Skeletal muscle tissue (tissue), 3 donors: ENCODE measurements at regions not wholly inside any gene's neighbourhood (a gene's known extent, or its start where the extent isn't known, plus 50 kb on each side); places are given as distances from the start of the nearest gene placed in this dataset.

Source experiments
- H3K27ac ChIP-seq: one replicate; pipeline ENCODE4 v1.7.0; 2013; ENCODE audit warnings: mild to moderate bottlenecking, low read depth, low read length, inconsistent platforms
- H3K27me3 ChIP-seq, 3 donors: one replicate each; pipeline ENCODE4 v1.7.0; 2013; ENCODE audit warnings: low read length in 3 of 3; ENCODE audit not compliant: control insufficient read depth in 3 of 3, insufficient read depth in 3 of 3
- H3K36me3 ChIP-seq, 3 donors: one replicate each; pipeline ENCODE4 v1.7.0; 2013; ENCODE audit warnings: low read length in 3 of 3; ENCODE audit not compliant: control insufficient read depth in 3 of 3, insufficient read depth in 3 of 3
- H3K4me1 ChIP-seq, 3 donors: one replicate each; pipeline ENCODE4 v1.7.0; 2013; ENCODE audit warnings: low read length in 3 of 3, mild to moderate bottlenecking in 3 of 3; ENCODE audit not compliant: control insufficient read depth in 3 of 3, insufficient read depth in 3 of 3
- H3K4me3 ChIP-seq, 3 donors: one replicate each; pipeline ENCODE4 v1.7.0; 2013; ENCODE audit warnings: low read length in 3 of 3
- H3K9ac ChIP-seq, 3 donors: one replicate each; pipeline ENCODE4 v1.7.0; 2013; ENCODE audit warnings: low read length in 3 of 3, mild to moderate bottlenecking in 3 of 3, moderate library complexity in 2 of 3, low read depth in 1 of 3
- H3K9me3 ChIP-seq, 3 donors: one replicate each; pipeline ENCODE4 v1.7.0; 2013; ENCODE audit warnings: low read length in 3 of 3; ENCODE audit not compliant: control insufficient read depth in 3 of 3
- donor health status: Osteomylitis.

GRCh38 chr21:17044696-17045095 lies 468.1 kb upstream of the CXADR start:
- Histone ChIP-seq H3K4me1 (no peaks in the 10 kb centered on the region), H3K27me3 (no peaks in the 10 kb centered on the region), H3K9ac (no peak overlapping the region), H3K36me3 (no peaks in the 10 kb centered on the region), H3K9me3 (peaks cover 0 to 3% (median 0%) of the 10 kb centered on the region in 3 donors), H3K4me3 (no peak overlapping the region), H3K27ac (no peak overlapping the region)

DNA sequence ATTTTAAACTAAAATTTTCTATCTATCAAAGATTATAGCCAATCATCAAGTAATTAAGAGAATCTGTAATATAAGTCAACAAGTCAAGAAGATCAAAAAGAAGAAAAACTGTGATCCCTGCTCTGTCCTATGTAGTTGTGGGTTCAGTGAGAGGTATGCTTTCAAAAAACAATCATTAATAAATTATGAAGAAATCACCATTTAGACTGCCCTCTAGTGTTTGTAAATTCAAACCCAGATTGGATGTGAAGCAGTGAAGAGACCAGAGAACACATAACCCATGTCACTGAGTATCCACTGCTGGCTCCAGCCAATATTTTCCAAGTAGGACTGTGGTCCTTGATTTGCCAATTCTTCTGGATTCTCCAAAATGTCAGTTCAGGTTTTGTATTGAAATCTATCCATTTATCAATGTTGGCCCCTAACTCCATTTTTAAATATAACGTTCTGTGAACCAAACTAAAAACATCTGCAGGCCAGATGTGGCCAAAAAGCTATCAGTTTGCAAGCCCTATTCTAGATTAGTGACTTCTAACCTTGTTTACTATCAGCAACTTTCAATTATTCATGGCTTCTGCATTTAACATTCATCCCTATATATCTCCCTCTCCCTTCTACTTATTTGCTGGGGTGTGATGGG lies 467.5 kb upstream of the CXADR start:
- Histone ChIP-seq H3K9me3 (peaks cover 0 to 3% (median 0%) of the 10 kb centered on the region in 3 donors), H3K4me1 (no peaks in the 10 kb centered on the region), H3K9ac (no peak overlapping the region), H3K27ac (no peak overlapping the region), H3K4me3 (no peak overlapping the region), H3K27me3 (no peaks in the 10 kb centered on the region), H3K36me3 (no peaks in the 10 kb centered on the region)

DNA sequence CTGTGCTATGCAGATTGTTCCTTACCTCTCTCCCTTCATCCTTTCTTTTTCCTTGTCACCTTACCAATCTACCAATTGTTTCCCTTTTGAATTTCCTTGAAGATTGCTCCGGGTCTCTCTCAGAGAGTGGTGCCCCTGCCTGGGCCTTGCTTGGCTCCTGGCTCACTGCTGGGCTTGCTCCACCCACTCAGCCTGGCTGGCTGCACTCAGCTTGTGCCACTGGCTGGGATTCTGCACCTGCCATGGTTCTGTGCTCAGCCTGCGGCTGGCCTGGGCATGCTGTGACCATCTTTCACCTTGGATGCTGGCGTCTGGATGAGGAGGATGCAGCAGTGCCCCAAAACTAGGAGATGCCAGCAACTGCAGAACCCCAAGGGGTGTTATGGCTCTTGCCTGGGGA lies 463.9 kb upstream of the CXADR start:
- Histone ChIP-seq H3K9ac (no peak overlapping the region), H3K27ac (no peak overlapping the region), H3K36me3 (no peaks in the 10 kb centered on the region), H3K27me3 (no peaks in the 10 kb centered on the region), H3K4me3 (no peak overlapping the region), H3K9me3 (no peaks in the 10 kb centered on the region), H3K4me1 (no peaks in the 10 kb centered on the region)

- H3K9me3 ChIP-seq = no peaks in the 10 kb centered on the region
- H3K9ac ChIP-seq = no peak overlapping the region
- H3K36me3 ChIP-seq = no peaks in the 10 kb centered on the region
- no peak overlapping the region for H3K4me3 ChIP-seq
- H3K4me1 ChIP-seq = no peaks in the 10 kb centered on the region
- no peak overlapping the region for H3K27ac ChIP-seq
- H3K27me3 ChIP-seq = no peaks in the 10 kb centered on the region
Observed at GRCh38 chr21:17050156-17050555, 462.7 kb upstream of the CXADR start.

- Histone ChIP-seq H3K9ac (no peak overlapping the region), H3K9me3 (no peaks in the 10 kb centered on the region), H3K27me3 (no peaks in the 10 kb centered on the region), H3K4me1 (no peaks in the 10 kb centered on the region), H3K27ac (no peak overlapping the region), H3K36me3 (no peaks in the 10 kb centered on the region), H3K4me3 (no peak overlapping the region)
Observed at GRCh38 chr21:17050646-17051045, 462.2 kb upstream of the CXADR start.

DNA sequence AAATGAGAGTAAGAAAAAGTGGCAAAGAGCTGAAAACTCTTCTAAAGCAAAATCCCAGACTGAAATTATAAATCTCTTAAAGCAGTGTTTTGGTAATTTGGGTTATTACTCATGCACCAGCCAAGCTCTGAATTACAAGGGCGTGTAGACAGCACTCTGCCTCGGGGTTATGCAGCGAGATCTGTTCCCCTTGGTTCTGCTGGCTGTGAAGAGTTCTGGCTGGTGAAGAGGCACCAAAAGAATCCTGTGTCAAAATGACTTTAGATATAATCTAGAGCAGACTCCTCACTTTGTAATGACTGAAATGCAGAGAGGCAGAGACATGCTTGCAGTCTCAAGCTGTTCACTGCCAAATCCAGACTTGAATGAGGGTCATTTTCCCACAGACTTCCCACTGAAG lies 461.8 kb upstream of the CXADR start:
- H3K4me1 ChIP-seq = no peaks in the 10 kb centered on the region
- no peak overlapping the region for H3K9ac ChIP-seq
- no peaks in the 10 kb centered on the region for H3K36me3 ChIP-seq
- no peaks in the 10 kb centered on the region for H3K27me3 ChIP-seq
- no peak overlapping the region for H3K27ac ChIP-seq
- no peak overlapping the region for H3K4me3 ChIP-seq
- no peaks in the 10 kb centered on the region for H3K9me3 ChIP-seq

GRCh38 chr21:17053321-17053720 lies 459.5 kb upstream of the CXADR start:
- no peaks in the 10 kb centered on the region for H3K9me3 ChIP-seq
- no peaks in the 10 kb centered on the region for H3K27me3 ChIP-seq
- H3K9ac ChIP-seq = no peak overlapping the region
- H3K4me3 ChIP-seq = no peak overlapping the region
- no peaks in the 10 kb centered on the region for H3K36me3 ChIP-seq
- H3K4me1 ChIP-seq = no peaks in the 10 kb centered on the region
- no peak overlapping the region for H3K27ac ChIP-seq

DNA sequence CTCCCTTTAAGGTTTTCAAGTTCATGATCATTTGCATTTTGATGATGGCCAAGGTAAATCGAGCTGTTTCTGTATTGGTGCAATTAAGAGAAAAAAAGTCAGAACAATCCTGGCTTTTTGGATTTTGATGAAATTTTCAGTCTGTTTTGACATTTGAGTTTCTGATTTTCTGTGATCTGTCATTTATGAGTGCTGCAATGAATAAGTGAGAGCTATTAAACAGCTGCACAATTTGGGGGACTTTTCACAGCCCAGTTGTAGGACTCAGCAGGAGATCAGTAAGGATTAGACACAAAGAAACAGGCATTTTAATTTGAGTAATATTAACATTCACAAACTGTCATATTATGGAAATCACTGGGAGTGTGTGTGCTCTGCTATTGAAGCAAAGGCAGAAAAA lies 452.9 kb upstream of the CXADR start:
- no peaks in the 10 kb centered on the region for H3K36me3 ChIP-seq
- no peak overlapping the region for H3K9ac ChIP-seq
- no peak overlapping the region for H3K4me3 ChIP-seq

DNA sequence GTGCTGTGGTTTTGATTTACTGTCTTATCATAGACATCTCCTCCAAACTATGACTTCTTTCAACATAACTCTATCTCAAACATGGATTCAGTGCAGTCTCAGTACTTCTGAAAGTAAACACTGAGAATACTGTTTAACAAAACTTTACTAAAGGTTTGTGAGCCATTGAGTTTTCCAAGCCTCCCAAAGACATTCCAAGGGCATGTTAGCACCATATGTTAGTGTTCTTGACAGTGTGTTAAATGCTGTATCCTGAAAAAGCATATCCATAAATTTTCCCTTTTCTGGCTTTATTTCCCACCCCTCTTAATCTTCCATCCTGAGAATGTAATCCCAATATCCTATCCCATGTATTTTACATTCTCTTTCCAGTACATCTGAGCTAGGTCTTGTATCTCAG lies 446.8 kb upstream of the CXADR start:
- H3K27ac ChIP-seq = no peak overlapping the region
- no peaks in the 10 kb centered on the region for H3K36me3 ChIP-seq
- H3K9me3 ChIP-seq = no peaks in the 10 kb centered on the region
- no peaks in the 10 kb centered on the region for H3K4me1 ChIP-seq
- no peak overlapping the region for H3K9ac ChIP-seq
- H3K4me3 ChIP-seq = no peak overlapping the region
- no peaks in the 10 kb centered on the region for H3K27me3 ChIP-seq

More for the DNA sequence above, 452.9 kb upstream of the CXADR start:
- Histone ChIP-seq H3K27ac (no peak overlapping the region), H3K9me3 (no peaks in the 10 kb centered on the region), H3K27me3 (no peaks in the 10 kb centered on the region), H3K4me1 (no peaks in the 10 kb centered on the region)

DNA sequence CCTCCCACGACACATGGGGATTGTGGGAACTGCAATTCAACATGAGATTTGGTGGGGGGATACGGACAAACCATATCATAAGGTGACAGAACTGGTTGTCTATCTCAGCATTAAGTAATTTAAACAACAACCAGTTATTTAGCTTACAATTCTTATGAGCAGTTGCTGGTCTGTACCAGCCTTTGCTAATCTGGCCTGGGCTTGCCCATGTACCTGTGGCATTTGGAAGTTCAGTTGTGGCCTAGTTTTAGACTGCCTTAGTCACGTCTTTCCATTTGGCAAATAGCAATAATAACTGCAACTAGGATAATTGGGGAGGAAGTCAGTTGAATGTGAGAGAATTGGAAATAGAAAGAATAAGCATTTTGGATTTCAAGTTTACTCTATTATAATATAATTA lies 441.8 kb upstream of the CXADR start:
- Histone ChIP-seq H3K27ac (no peak overlapping the region), H3K9me3 (no peaks in the 10 kb centered on the region), H3K9ac (no peak overlapping the region), H3K36me3 (no peaks in the 10 kb centered on the region), H3K27me3 (no peaks in the 10 kb centered on the region), H3K4me3 (no peak overlapping the region), H3K4me1 (no peaks in the 10 kb centered on the region)

DNA sequence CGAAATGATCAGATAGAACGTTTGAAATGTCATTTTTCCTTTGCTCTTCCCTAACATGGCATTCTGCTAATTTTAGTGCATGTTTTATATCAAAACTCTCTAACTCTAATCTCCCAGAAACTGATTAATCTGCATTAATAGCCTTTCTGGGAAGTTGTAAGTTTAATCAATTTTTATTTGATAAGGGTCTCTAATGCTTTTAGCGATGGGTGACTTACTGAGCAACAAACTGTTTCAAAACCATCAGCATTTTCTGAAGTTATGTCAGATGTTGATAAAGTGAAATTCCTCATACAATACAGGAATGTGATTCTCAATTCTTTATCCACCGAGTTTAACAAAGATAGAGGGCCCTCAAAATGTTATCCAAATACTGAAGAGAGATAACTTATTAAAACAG lies 431.6 kb upstream of the CXADR start:
- Histone ChIP-seq H3K4me1 (no peaks in the 10 kb centered on the region), H3K4me3 (no peak overlapping the region), H3K9ac (no peak overlapping the region), H3K27ac (no peak overlapping the region), H3K27me3 (no peaks in the 10 kb centered on the region), H3K9me3 (no peaks in the 10 kb centered on the region), H3K36me3 (no peaks in the 10 kb centered on the region)
